NOMO-1 (cell line): ENCODE measurements at regions not wholly inside any gene's neighbourhood (a gene's known extent, or its start where the extent isn't known, plus 50 kb on each side); places are given as distances from the start of the nearest gene placed in this dataset.

Experiments
- DNase-seq, 2 experiments: peaks; one replicate each; lab custom pipeline; 2025; ENCODE audit not compliant: unreplicated experiment in 2 of 2; lab: John Stamatoyannopoulos, UW

- DNase-seq: no peak
These were observed 92.7 kb upstream of the AKR1E2 start for GRCh38 chr10:4733150-4733842.

DNA sequence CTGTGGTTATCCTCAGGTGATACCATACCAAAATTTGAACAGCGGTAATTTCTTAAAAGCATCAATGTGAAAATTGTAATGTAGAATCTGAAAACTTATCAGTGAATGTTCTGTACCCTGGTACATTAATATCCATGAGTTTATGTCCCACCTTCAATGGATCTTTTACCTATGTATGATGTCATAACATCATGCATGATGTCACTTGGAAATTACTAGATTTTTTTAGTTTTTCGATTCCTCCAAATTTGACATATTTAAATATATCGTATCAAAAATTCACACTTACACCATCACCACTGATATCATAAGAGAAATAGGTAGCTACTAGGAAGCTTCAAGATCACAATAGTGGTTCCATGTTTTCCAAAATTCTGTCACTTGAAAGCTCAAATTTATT, 95.0 kb upstream of the AKR1E2 start:
- DNase-seq: no peak

DNA sequence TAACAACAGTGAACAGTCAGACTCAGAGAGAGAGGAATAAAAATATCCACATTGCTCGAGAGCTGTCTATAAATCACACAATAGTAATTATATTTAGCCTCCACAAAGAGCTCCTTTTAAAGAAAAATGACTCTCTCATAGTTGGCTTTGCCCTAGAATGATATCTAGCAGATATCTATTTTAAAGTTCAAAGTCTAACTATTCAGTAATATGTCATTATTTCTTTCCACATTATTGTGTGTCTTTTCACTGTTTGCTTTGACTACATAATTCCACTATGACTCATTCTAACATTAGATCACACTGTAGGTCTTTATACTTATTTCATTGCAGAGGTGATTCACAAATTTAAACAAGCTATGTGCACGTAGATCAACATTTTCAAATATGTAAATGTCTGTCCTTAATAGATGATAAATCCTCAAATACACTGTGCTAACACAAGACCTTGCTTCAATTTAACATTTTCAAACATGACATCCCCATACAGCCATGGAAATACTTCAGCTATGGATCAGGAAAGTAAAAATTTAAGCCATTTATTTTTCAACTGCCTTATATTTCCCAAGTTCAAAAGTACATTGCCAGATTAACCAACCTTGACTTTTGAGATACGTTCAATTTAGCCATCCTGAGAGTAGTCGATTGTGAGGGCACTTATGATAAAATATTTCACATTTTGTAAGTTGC, 99.9 kb upstream of the AKR1E2 start:
- DNase-seq: peak in 1 of 2 experiments; percentile 21

DNA sequence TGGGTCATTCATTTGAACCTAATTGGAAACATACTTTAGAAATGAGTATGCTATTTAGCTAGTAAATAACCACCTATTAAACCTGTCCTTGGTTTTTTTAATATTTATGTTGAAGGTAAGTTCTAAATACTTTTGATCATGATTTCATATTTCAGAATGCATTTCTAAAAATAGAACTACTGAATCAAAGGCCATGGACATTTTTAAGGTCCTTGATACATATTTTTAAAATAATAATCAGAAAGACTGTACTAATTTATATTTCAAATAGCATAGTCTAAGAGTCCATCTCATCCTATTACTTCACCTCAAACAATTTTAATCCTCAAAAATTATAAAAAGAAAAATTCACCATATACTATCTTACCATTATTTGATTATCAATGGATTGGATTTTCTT, 102.1 kb upstream of the AKR1E2 start:
- DNase-seq: no peak

GRCh38 chr10:4721999-4722753, 103.8 kb upstream of the AKR1E2 start:
- DNase-seq: no peak

DNA sequence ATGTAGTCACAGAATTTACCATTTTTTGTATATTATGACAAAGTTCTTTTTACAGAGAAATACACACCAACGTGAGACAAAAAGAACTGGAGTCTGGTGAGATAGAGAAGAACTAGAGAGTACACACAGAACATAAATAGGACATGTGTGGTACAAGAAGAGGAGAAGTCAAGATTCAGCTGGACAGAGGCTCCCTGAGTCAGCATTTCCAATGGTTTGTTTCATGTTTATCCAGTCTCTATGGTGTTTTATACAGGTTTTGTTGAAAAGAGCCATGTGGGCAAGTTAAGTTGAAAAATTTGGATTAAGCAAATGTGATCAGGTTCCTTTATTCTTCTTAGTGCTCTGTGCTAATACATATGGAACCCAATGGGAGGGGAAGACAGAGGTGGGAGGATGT, 105.5 kb upstream of the AKR1E2 start:
- no peak for DNase-seq

GRCh38 chr10:4719671-4720070, 106.3 kb upstream of the AKR1E2 start:
- DNase-seq: no peak

DNA sequence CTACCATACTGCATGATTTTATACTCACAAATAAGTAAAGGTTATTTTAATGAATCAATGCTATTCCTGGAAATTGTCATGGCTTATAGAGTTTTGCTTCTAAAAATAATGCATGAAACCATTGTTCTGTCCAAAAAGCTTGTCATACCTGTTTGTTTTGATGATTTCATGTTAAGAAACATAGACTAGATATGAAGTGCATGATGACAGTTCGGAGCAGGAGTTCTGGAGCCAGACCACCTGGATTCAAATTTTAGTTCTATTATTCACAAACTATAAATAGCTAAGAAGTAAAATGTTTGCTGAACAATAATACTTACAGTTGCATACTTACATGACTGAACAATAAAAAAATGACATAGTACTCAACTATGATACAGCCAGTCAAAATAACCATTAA, 107.0 kb upstream of the AKR1E2 start:
- DNase-seq: no peak

- DNase-seq: no peak
These were observed 107.5 kb upstream of the AKR1E2 start for GRCh38 chr10:4718544-4718943.

- DNase-seq: no peak
These were observed 108.3 kb upstream of the AKR1E2 start for GRCh38 chr10:4717670-4718069.

DNA sequence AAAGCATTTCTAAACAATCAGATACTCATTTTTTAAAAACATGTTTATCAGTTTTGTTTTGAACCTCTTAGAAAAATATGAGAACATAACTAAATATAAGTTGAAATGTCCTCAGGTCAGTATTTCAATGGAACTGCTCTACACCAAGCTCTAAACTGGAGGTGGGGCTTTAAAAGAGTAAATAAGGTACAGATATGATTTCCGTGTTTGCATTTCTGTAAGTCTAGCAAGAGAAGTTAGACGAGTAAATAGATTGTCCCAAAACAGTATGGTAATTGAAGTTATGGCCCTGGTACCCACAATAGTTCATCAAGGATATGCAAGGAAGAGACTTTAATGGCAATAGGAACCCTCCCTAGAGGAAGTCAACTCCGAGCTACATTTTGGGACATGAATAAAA, 115.1 kb upstream of the AKR1E2 start:
- no peak for DNase-seq

GRCh38 chr10:4708123-4708759, 117.8 kb upstream of the AKR1E2 start:
- DNase-seq: no peak

- DNase-seq: no peak
These were observed 118.8 kb upstream of the AKR1E2 start for GRCh38 chr10:4707221-4707620.

- no peak for DNase-seq
These were observed 121.9 kb upstream of the AKR1E2 start for GRCh38 chr10:4704034-4704545.

GRCh38 chr10:4701016-4701415, 125.0 kb upstream of the AKR1E2 start:
- DNase-seq: no peak

DNA sequence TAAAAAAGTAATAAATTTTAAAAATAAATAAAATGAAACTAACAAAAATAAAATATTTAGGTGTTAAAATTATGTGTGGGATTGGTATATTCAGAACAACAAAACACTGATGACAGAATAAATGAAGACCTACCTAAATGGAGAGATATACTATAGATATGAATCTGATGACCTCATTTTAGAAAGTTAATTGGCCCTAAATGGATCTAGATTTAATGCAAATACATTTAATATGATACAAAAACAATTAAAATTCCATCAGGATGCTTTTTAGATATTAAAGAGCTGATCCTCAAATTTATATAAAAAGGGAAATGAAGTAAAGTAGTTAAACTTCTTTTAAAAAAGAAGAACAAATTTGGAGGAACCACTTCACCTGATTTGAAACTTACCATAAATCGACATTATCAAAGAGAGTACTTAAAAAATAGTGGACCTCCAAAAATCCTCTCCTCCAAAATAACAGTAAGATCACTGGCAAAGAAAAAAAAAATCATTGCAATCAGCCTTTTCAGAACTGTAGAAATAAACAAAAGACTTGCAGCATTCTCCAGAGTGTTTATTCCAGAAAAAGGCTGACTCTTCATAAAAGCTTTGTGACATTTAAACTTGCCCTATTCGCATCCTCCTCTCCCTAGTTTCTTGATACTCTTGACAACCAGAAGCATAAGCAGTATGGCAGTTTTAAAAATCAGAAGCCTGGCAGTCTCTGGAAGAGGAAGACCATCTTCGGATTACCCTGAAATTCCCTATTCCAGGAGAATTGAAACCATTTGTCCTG, 125.9 kb upstream of the AKR1E2 start:
- DNase-seq: no peak

GRCh38 chr10:4698075-4698474, 127.9 kb upstream of the AKR1E2 start:
- DNase-seq: no peak

- DNase-seq: no peak
These were observed 129.8 kb upstream of the AKR1E2 start for GRCh38 chr10:4696186-4696585.

DNA sequence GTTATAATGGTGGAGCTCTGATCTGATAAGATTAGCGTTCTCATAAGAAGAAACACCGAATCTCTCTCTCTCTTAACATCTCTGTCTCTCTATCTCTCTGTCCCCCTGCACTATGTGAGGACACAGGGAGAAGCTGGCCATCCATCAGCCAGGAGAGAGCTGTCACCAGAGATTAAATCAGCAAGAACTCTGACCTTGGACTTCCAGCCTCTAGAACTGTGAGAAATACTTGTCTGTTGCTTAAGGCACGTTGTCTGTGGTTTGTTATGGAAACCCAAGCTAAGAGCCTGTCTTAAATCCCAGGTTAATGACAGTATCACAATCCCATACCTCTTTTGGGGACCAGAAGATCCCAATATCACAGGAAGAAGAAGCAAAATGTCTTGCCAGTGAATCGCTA, 132.0 kb upstream of the AKR1E2 start:
- DNase-seq: no peak

DNA sequence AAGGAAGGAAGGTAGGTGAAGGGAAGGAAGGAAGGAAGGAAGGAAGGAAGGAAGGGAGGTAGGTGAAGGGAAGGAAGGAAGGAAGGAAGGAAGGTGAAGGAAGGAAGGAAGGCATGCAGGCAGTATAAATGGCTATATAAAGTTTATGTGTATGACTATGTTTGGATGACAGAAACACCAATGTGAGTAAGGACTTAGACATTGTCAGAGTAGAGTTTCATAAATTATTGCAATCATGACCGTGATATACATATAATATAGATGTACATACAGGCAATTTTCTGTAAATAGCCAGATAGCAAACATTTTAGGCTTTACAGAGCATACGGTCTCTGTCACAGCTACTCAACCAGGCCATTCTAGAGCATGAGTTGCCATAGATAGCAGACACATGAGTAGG, 133.8 kb upstream of the AKR1E2 start:
- no peak for DNase-seq
